ENCODE measurements at regions not wholly inside any gene's neighbourhood (a gene's known extent, or its start where the extent isn't known, plus 50 kb on each side); places are given as distances from the start of the nearest gene placed in this dataset.

GRCh38 chr12:46898152-46898931 lies 72.5 kb upstream of the SLC38A4 start:
- Histone ChIP-seq H3K9me3 (no peaks in the 10 kb centered on the region), H3K27ac (no peak overlapping the region), H3K36me3 (ENCODE audit: low read depth, missing control alignments) (no peaks in the 10 kb centered on the region), H3K27me3 (no peaks in the 10 kb centered on the region), H3K4me1 (no peaks in the 10 kb centered on the region), H3K4me3 (no peak overlapping the region)
- no peak for DNase-seq
- intact Hi-C loops (cut with DNase I; ENCODE audit: low total_unique reads) = no loop called here
- TF ChIP-seq CTCF (IDR thresholded peaks at IDR 0.05) (no peak), POLR2A (IDR thresholded peaks at IDR 0.05) (no peak)
- 84 to 90% methylated on average over 2 of the region's 2 CpGs for WGBS, 2 donors

- 87 to 100% methylated on average over 1 of the region's 1 CpG for WGBS, 2 donors
- Histone ChIP-seq H3K36me3 (ENCODE audit: low read depth, missing control alignments) (no peaks in the 10 kb centered on the region), H3K9me3 (no peaks in the 10 kb centered on the region), H3K27me3 (no peaks in the 10 kb centered on the region), H3K4me3 (no peak overlapping the region), H3K4me1 (no peaks in the 10 kb centered on the region), H3K27ac (no peak overlapping the region)
- no peak for DNase-seq
- intact Hi-C loops (cut with DNase I; ENCODE audit: low total_unique reads) = no loop called here
- TF ChIP-seq POLR2A (IDR thresholded peaks at IDR 0.05) (no peak), CTCF (IDR thresholded peaks at IDR 0.05) (no peak)
These were observed 73.2 kb upstream of the SLC38A4 start for GRCh38 chr12:46898989-46899388.

- WGBS, 2 donors = 84 to 85% methylated on average over 3 of the region's 3 CpGs
- H3K4me1 ChIP-seq = no peaks in the 10 kb centered on the region
- no peaks in the 10 kb centered on the region for H3K9me3 ChIP-seq
- no peaks in the 10 kb centered on the region for H3K36me3 ChIP-seq (ENCODE audit: low read depth, missing control alignments)
- no peaks in the 10 kb centered on the region for H3K27me3 ChIP-seq
- TF ChIP-seq POLR2A (IDR thresholded peaks at IDR 0.05) = no peak
- no peak for TF ChIP-seq CTCF (IDR thresholded peaks at IDR 0.05)
- no peak overlapping the region for H3K27ac ChIP-seq
- H3K4me3 ChIP-seq = no peak overlapping the region
- intact Hi-C loops (cut with DNase I; ENCODE audit: low total_unique reads) = no loop called here
- no peak for DNase-seq
These were observed 75.1 kb upstream of the SLC38A4 start for GRCh38 chr12:46900734-46901463.

- intact Hi-C loops (cut with DNase I; ENCODE audit: low total_unique reads) = no loop called here
- DNase-seq = no peak
- Histone ChIP-seq H3K4me1 (no peaks in the 10 kb centered on the region), H3K4me3 (no peak overlapping the region), H3K9me3 (no peaks in the 10 kb centered on the region), H3K36me3 (ENCODE audit: low read depth, missing control alignments) (no peaks in the 10 kb centered on the region), H3K27ac (no peak overlapping the region), H3K27me3 (no peaks in the 10 kb centered on the region)
- 33 to 90% methylated on average over 3 of the region's 3 CpGs for WGBS, 2 donors
- TF ChIP-seq POLR2A (IDR thresholded peaks at IDR 0.05) (no peak), CTCF (IDR thresholded peaks at IDR 0.05) (no peak)
These were observed 75.8 kb upstream of the SLC38A4 start for GRCh38 chr12:46901464-46902205.

All from testis (tissue), 2 donors.